ENCODE measurements at regions not wholly inside any gene's neighbourhood (a gene's known extent, or its start where the extent isn't known, plus 50 kb on each side); places are given as distances from the start of the nearest gene placed in this dataset.
A peak's percentile ranks its signal among the peaks of the same experiment; 100 is the strongest.
"Not testable (repeated sequence)": the region's sequence is repeated elsewhere in the genome, so short reads cannot be mapped to it uniquely, and the experiment has no call there.

- peaks cover 15% of the 10 kb centered on the region for H3K9me3 ChIP-seq (ENCODE audit: control insufficient read depth, low read length)
- H3K4me1 ChIP-seq (ENCODE audit: control insufficient read depth, insufficient read depth, low read length, poor library complexity, severe bottlenecking), result no peaks in the 10 kb centered on the region
- no peak overlapping the region for H3K27ac ChIP-seq (ENCODE audit: low read depth, low read length, severe bottlenecking)
- no peaks in the 10 kb centered on the region for H3K36me3 ChIP-seq (ENCODE audit: control insufficient read depth, insufficient read depth, low read length)
- H3K4me3 ChIP-seq (ENCODE audit: extremely low read depth, insufficient read depth, low read length, poor library complexity, severe bottlenecking), result no peak overlapping the region
- 100% methylated on average over 1 of the region's 1 CpG for WGBS, 2 experiments (ENCODE audit: insufficient coverage in 2 of 2)
Measured at GRCh38 chr13:68905186-68905585, 1202.4 kb upstream of the ATXN8OS start.

GRCh38 chr13:68897331-68897928 lies 1210.2 kb upstream of the ATXN8OS start:
- Histone ChIP-seq H3K9me3 (ENCODE audit: control insufficient read depth, low read length) (no peaks in the 10 kb centered on the region), H3K4me3 (ENCODE audit: extremely low read depth, insufficient read depth, low read length, poor library complexity, severe bottlenecking) (no peak overlapping the region), H3K36me3 (ENCODE audit: control insufficient read depth, insufficient read depth, low read length) (no peaks in the 10 kb centered on the region), H3K4me1 (ENCODE audit: control insufficient read depth, insufficient read depth, low read length, poor library complexity, severe bottlenecking) (no peaks in the 10 kb centered on the region), H3K27ac (ENCODE audit: low read depth, low read length, severe bottlenecking) (no peak overlapping the region)

- Histone ChIP-seq H3K36me3 (ENCODE audit: control insufficient read depth, insufficient read depth, low read length) (no peaks in the 10 kb centered on the region), H3K4me3 (ENCODE audit: extremely low read depth, insufficient read depth, low read length, poor library complexity, severe bottlenecking) (no peak overlapping the region), H3K9me3 (ENCODE audit: control insufficient read depth, low read length) (no peaks in the 10 kb centered on the region), H3K27ac (ENCODE audit: low read depth, low read length, severe bottlenecking) (no peak overlapping the region), H3K4me1 (ENCODE audit: control insufficient read depth, insufficient read depth, low read length, poor library complexity, severe bottlenecking) (no peaks in the 10 kb centered on the region)
- 82 to 88% methylated on average over 1 of the region's 1 CpG for WGBS, 2 experiments (ENCODE audit: insufficient coverage in 2 of 2)
Measured at GRCh38 chr13:68895696-68896095, 1211.9 kb upstream of the ATXN8OS start.

- WGBS, 2 experiments (ENCODE audit: insufficient coverage in 2 of 2), result 100% methylated on average over 2 of the region's 2 CpGs; no CpG with 5 or more reads in 1 of the 2 experiments
- not testable (repeated sequence) for H3K36me3 ChIP-seq (ENCODE audit: control insufficient read depth, insufficient read depth, low read length); H3K4me1 ChIP-seq (ENCODE audit: control insufficient read depth, insufficient read depth, low read length, poor library complexity, severe bottlenecking); H3K9me3 ChIP-seq (ENCODE audit: control insufficient read depth, low read length); H3K4me3 ChIP-seq (ENCODE audit: extremely low read depth, insufficient read depth, low read length, poor library complexity, severe bottlenecking)
- H3K27ac ChIP-seq (ENCODE audit: low read depth, low read length, severe bottlenecking), result peak overlapping the region; percentile 29
Measured at GRCh38 chr13:68893721-68894120, 1213.9 kb upstream of the ATXN8OS start.

- not testable (repeated sequence) for H3K36me3 ChIP-seq (ENCODE audit: control insufficient read depth, insufficient read depth, low read length); H3K4me1 ChIP-seq (ENCODE audit: control insufficient read depth, insufficient read depth, low read length, poor library complexity, severe bottlenecking); H3K27ac ChIP-seq (ENCODE audit: low read depth, low read length, severe bottlenecking); H3K9me3 ChIP-seq (ENCODE audit: control insufficient read depth, low read length); H3K4me3 ChIP-seq (ENCODE audit: extremely low read depth, insufficient read depth, low read length, poor library complexity, severe bottlenecking)
- WGBS, 2 experiments (ENCODE audit: insufficient coverage in 2 of 2), result no CpG with 5 or more reads among the region's 3 CpGs
Measured at GRCh38 chr13:68892596-68892995, 1215.0 kb upstream of the ATXN8OS start.

- H3K4me3 ChIP-seq (ENCODE audit: extremely low read depth, insufficient read depth, low read length, poor library complexity, severe bottlenecking); H3K9me3 ChIP-seq (ENCODE audit: control insufficient read depth, low read length); H3K27ac ChIP-seq (ENCODE audit: low read depth, low read length, severe bottlenecking); H3K4me1 ChIP-seq (ENCODE audit: control insufficient read depth, insufficient read depth, low read length, poor library complexity, severe bottlenecking); H3K36me3 ChIP-seq (ENCODE audit: control insufficient read depth, insufficient read depth, low read length): not testable (repeated sequence)
- WGBS, 2 experiments (ENCODE audit: insufficient coverage in 2 of 2), result 97 to 99% methylated on average over 5 to 6 of the region's 7 CpGs
Measured at GRCh38 chr13:68890101-68890500, 1217.5 kb upstream of the ATXN8OS start.

- H3K27ac ChIP-seq (ENCODE audit: low read depth, low read length, severe bottlenecking), result no peak overlapping the region
- H3K4me1 ChIP-seq (ENCODE audit: control insufficient read depth, insufficient read depth, low read length, poor library complexity, severe bottlenecking), result no peaks in the 10 kb centered on the region
- no peaks in the 10 kb centered on the region for H3K36me3 ChIP-seq (ENCODE audit: control insufficient read depth, insufficient read depth, low read length)
- H3K9me3 ChIP-seq (ENCODE audit: control insufficient read depth, low read length), result no peaks in the 10 kb centered on the region
- H3K4me3 ChIP-seq (ENCODE audit: extremely low read depth, insufficient read depth, low read length, poor library complexity, severe bottlenecking), result no peak overlapping the region
- 90 to 96% methylated on average over 2 of the region's 4 CpGs for WGBS, 2 experiments (ENCODE audit: insufficient coverage in 2 of 2)
Measured at GRCh38 chr13:68888832-68889231, 1218.8 kb upstream of the ATXN8OS start.

- no peaks in the 10 kb centered on the region for H3K36me3 ChIP-seq (ENCODE audit: control insufficient read depth, insufficient read depth, low read length)
- no peaks in the 10 kb centered on the region for H3K4me1 ChIP-seq (ENCODE audit: control insufficient read depth, insufficient read depth, low read length, poor library complexity, severe bottlenecking)
- no peaks in the 10 kb centered on the region for H3K9me3 ChIP-seq (ENCODE audit: control insufficient read depth, low read length)
- no peak overlapping the region for H3K4me3 ChIP-seq (ENCODE audit: extremely low read depth, insufficient read depth, low read length, poor library complexity, severe bottlenecking)
- WGBS, 2 experiments (ENCODE audit: insufficient coverage in 2 of 2), result no CpG with 5 or more reads among the region's 2 CpGs
- no peak overlapping the region for H3K27ac ChIP-seq (ENCODE audit: low read depth, low read length, severe bottlenecking)
Measured at GRCh38 chr13:68872338-68872737, 1235.3 kb upstream of the ATXN8OS start.

GRCh38 chr13:68851026-68851425 lies 1256.6 kb upstream of the ATXN8OS start:
- WGBS, 2 experiments (ENCODE audit: insufficient coverage in 2 of 2), result no CpG with 5 or more reads among the region's 1 CpG
- Histone ChIP-seq H3K9me3 (ENCODE audit: control insufficient read depth, low read length) (no peaks in the 10 kb centered on the region), H3K4me3 (ENCODE audit: extremely low read depth, insufficient read depth, low read length, poor library complexity, severe bottlenecking) (no peak overlapping the region), H3K36me3 (ENCODE audit: control insufficient read depth, insufficient read depth, low read length) (no peaks in the 10 kb centered on the region), H3K4me1 (ENCODE audit: control insufficient read depth, insufficient read depth, low read length, poor library complexity, severe bottlenecking) (no peaks in the 10 kb centered on the region), H3K27ac (ENCODE audit: low read depth, low read length, severe bottlenecking) (no peak overlapping the region)

GRCh38 chr13:68850160-68850559 lies 1257.5 kb upstream of the ATXN8OS start:
- no peak overlapping the region for H3K4me3 ChIP-seq (ENCODE audit: extremely low read depth, insufficient read depth, low read length, poor library complexity, severe bottlenecking)
- no peak overlapping the region for H3K27ac ChIP-seq (ENCODE audit: low read depth, low read length, severe bottlenecking)
- WGBS, 2 experiments (ENCODE audit: insufficient coverage in 2 of 2), result 92 to 100% methylated on average over 1 of the region's 3 CpGs
- H3K36me3 ChIP-seq (ENCODE audit: control insufficient read depth, insufficient read depth, low read length), result no peaks in the 10 kb centered on the region
- no peaks in the 10 kb centered on the region for H3K4me1 ChIP-seq (ENCODE audit: control insufficient read depth, insufficient read depth, low read length, poor library complexity, severe bottlenecking)
- H3K9me3 ChIP-seq (ENCODE audit: control insufficient read depth, low read length), result no peaks in the 10 kb centered on the region

- Histone ChIP-seq H3K9me3 (ENCODE audit: control insufficient read depth, low read length) (no peaks in the 10 kb centered on the region), H3K27ac (ENCODE audit: low read depth, low read length, severe bottlenecking) (no peak overlapping the region), H3K36me3 (ENCODE audit: control insufficient read depth, insufficient read depth, low read length) (no peaks in the 10 kb centered on the region), H3K4me1 (ENCODE audit: control insufficient read depth, insufficient read depth, low read length, poor library complexity, severe bottlenecking) (no peaks in the 10 kb centered on the region), H3K4me3 (ENCODE audit: extremely low read depth, insufficient read depth, low read length, poor library complexity, severe bottlenecking) (no peak overlapping the region)
- WGBS, 2 experiments (ENCODE audit: insufficient coverage in 2 of 2), result 86 to 90% methylated on average over 1 of the region's 1 CpG
Measured at GRCh38 chr13:68846663-68847062, 1261.0 kb upstream of the ATXN8OS start.

All from mesodermal cell (in vitro differentiated cells).